HG03469 (cell line): ENCODE measurements at regions not wholly inside any gene's neighbourhood (a gene's known extent, or its start where the extent isn't known, plus 50 kb on each side); places are given as distances from the start of the nearest gene placed in this dataset.

Experiments
- ATAC-seq: cut with Tn5 transposase; IDR thresholded peaks from one replicate; pipeline ENCODE4 v1.9.1; 2021; ENCODE audit warnings: mild to moderate bottlenecking, moderate library complexity, moderate number of reproducible peaks; ENCODE audit not compliant: unreplicated experiment

DNA sequence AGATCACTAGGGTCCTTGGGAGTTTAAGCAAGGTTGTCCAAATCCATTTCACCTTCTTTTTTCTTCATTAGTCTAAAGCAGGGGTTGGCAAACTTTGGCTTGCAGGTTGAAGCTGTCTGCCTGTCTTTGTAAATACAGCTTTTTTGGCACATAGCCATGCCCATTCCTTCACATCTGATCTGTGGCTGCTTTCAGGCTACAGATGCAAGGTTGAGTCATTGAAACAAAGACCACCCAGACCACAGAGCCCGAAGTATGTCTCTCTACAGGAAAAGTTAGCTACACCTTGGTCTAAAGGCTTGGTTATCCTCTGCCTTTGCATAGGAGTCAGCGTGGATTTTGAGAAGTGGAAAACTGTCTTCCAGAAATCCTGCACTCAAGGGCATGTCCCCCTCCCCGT lies 238.1 kb upstream of the STS start:
- no peak for ATAC-seq

DNA sequence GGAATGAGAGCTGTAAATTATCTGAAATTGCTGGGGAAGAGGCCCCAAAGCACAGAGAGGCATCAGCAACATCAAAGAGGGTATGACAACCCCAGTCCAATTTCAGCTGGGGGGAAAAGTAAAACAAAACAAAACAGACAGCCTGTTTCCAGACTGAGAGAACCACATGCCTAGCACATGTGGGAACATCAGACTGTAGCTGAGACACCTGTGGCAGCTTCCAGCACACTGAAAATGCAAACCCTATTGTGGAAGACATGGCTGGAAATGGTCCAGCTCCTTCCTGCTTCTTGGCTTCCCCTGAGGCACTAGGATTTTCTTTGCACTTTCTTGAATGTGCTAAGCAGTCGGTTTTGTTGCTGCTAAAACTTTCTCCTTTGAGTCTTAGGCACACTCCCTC lies 240.9 kb upstream of the STS start:
- no peak for ATAC-seq

DNA sequence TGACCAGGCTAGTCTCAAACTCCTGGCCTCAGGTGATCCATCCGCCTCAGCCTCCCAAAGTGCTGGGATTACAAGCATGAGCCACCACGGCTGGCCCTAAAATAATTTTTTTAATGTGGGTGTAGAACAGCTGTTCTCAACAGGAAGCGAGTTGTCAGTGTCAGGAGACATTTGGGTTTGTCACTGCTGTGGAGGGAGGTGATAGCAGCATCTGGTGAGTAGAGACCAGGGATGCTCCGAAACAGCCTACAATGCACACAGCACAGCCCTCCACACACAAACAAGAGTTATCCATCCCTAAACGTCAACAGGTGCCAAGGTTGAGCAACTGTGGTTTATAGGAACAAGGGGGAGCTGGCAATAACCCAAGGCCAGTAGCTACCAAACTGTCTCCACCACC lies 243.4 kb upstream of the STS start:
- ATAC-seq = no peak

DNA sequence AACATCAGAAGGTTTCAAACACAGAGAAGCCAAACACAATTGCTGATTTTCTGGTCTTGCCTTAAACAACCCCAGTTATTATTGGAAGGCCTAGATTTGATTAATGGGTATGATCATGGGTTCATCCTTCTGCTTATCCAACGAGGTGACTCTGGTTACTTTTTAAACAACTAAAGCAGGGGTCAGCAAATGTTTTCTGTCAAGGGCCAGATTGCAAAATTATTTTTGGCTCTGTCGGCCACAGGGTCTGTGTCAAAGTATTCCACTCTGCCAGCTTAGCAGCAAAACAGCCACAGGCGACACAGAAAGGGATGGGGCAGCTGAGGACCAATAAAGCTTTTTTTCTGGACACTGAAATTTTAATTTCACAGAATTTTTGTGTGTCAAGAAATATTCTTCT lies 249.1 kb upstream of the STS start:
- no peak for ATAC-seq

DNA sequence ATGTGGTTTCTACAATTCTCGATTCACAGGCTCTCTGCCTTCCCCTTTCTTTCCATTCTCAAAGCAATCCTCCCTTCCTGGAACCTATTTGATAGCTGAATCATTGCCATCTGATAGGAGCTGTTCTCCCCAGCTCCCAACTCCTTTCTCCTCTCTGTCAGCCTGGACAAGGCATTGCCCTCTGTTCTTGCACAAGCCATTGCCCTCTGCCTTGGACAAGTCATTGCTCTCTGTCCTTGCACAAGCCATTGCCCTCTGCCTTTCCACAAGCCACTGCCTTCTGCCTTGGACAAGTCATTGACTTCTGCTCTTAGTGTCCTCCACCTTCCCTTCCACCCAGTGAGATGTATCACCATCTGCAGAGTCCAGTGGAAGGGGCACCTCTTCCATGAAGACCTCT lies 256.1 kb upstream of the STS start:
- ATAC-seq = no peak

DNA sequence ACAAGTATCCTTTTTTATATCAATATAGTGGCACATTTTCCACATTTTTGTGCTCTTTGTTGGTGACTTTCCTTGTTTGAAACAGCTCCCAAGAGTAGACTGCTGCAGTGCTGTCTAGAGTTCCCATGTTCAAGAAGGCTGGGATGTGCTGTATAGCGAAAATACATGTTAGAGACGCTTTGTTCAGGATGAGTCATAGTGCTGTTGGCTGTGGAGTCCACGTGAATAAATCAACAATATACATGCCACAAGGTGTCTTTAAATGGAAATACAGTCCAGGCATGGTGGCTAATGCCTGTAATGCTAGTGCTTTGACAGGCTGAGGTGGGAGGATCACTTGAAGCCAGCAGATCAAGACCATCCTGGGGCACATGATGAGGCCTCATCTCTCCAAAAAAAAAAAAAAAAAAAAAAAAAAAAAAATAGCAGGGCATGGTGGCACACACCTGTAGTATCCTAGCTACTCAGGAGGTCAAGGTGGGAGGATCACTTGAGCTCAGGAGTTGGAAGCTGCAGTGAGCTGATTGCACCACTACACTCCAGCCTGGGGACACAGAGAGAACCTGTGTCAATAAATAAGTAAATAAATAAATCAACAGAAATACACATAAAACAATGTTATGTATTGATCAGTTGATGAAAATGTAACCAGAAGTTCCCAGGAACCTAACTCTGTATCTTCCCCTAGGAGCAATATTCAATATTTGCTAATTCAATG lies 256.8 kb upstream of the STS start:
- ATAC-seq = no peak

DNA sequence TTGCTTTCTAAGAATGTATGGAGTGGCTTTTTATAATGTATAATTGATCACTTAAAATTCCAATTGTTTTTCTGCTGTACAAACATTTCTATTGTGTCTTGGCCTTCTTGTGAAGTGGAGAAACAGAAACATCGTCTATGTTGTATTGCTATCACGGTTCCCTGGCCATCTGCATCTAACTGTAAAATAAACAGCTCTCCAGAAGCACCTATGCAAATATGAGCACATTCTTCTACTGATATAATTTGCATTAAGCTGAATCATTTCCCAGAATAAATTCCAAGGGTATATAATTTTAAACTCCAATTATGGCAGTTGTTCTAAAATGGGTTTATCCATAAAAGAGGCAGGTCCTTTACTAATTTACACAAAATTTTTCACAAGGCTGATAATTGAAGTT lies 261.6 kb upstream of the STS start:
- ATAC-seq = no peak

DNA sequence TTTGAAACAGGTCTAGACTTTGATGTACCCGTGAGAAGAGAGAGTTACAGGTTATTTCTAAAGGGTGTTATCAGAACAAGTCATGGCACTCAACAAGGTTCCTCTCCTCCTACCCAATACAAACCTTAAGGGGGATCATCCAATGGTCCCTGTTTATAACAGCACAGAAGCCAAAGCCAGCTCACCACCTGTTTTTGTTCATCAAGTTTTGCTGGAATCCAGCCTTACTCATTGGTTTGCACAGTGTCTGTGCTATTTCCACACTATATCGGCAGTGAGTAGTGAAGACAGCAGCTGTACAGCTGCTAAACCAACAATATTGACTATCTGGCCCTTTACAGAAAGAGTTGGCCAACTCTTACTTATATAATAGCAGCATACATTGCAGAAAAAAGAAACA lies 262.1 kb upstream of the STS start:
- ATAC-seq = no peak

DNA sequence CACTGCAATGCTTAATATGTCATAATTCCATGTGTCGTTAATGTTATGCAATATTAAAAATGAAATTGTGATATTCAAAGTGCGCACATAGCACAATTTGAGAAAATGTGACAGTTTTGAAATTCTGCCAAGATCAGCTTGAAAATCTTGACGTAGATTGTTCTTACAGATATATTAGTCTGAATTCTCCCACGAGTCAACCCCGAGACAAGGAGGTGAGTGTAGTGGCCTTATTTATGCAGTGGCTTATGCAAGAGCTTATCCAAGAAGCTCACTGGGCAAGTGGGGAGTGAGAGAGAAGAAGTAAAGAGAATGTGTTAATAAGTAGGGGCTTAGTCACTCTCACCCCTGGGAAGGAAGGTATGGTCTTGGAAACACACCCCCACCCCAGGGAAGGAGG lies 286.1 kb upstream of the STS start:
- ATAC-seq = no peak

DNA sequence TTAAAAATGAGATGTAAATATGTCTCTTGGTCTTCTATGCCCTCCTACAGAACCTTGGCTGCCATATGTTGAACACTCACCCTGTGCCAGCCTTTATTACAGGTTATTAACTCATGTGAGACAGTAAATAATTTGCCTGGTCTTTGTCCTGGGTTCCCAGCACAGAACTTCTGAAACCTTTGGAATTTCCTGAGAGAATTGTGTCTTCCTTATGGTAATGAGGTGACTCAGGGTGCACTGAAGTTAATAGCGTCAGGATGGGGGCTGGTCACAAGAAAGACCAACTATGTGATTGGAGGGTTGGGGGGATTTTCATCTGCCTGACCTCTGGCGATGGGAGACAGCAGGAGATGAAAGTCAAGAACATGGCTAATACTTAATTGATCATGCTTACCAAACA lies 289.8 kb upstream of the STS start:
- ATAC-seq = no peak

DNA sequence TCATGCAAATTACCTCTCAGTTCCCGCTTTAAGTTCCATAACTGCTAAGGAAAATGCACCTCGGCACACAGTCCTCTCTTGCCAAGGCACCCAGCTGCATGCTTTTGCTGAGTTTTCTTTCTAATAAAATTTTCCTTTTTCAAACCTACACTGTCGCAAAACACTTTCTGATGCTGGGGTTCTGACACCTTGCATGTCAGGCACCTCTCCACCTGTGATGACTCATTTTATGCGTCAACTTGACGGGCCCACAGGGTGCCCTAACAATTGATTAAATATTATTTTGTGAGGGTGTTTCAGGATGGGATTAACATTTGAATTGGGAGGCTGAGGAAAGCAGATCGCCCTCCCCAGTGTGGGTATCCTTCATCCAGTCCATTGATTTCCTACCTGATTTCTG lies 291.0 kb upstream of the STS start:
- no peak for ATAC-seq

DNA sequence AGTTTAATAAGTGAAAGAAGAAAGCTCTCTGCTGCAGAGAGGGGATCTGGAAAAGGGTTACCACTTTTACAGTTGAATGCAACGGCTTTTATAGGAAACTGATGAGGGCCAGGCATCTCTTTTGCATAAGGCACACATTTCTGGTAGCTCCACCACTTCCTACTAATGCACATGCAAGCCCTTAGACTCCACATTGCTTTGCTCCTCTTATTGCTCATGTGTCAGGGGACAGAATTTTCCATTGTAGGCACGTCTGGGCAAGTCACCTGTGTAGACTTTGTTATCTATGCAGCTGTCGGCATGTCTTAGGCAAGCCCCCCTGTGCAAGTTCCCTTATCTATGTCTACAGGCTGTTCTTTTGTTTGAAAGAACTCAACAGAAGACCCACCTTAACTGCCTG lies 294.6 kb upstream of the STS start:
- ATAC-seq = peak; percentile 54

DNA sequence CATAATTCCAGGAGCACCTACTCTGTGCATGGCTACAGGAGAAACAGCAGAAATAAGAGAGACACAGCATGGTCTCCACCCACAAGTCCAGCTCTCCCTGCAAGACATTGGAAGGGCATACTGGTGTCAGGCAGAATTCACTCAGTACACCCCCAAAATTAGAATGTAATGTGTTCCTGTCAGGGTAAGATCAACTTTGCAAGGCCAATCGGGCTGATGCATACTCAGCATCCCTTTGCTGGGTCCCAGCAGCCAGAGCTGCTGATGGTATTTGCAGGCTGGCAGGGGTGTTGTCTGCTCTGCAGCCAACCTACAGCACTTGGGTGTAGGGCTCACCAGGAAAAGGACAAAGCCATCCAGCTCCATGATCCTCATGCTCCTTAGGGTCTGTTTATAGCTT lies 295.4 kb upstream of the STS start:
- ATAC-seq = no peak

DNA sequence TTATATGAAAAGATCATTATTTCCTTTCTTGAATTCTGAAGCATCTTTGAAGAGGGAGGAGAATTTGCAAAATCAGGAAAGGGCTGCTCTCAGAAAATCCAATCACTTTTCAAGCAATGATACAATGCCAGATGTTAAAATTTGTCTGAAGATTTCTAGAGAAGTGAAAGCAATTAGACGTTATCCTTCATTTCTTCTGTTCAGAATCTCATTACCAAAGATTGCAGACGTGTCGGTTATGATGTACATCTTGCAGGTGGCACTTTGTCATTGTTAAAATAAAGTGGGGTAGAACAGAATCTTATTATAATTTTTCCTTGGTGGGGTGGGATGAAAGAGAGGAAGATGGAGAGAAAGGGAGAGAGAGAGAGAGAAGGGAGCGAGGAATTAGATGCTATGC lies 296.4 kb upstream of the STS start:
- ATAC-seq = no peak

DNA sequence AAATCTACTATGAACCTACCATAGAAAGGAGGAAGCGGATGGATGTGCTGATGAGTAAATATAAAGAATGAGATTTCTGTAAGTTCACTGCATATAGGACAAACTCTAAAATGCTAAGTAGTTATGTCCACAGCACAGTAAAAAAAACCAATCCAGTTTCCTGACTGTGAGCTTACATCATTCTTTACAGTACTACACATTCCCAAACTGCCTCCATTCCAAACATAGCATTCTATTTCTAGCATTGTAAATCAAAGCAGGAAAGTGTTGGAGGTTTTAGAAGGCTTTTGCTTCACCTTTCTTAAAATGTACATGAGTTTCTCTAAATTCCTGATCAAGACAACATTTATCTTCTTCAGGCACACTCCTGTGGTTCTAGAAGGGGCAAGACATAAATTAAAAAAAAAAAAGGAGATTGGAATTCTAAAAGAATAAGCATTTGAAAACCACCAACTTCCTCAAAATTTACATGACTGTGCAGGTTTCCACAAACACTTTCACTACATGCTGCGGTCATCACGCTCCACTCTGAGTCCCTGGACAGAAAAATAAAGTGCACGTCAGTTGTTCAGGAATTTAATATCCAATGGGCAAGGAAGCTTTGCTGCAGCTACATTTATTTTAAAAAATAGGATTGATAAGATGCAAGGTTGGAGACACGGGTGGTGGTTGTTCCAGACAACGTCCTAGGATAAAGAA lies 297.6 kb upstream of the STS start:
- no peak for ATAC-seq

DNA sequence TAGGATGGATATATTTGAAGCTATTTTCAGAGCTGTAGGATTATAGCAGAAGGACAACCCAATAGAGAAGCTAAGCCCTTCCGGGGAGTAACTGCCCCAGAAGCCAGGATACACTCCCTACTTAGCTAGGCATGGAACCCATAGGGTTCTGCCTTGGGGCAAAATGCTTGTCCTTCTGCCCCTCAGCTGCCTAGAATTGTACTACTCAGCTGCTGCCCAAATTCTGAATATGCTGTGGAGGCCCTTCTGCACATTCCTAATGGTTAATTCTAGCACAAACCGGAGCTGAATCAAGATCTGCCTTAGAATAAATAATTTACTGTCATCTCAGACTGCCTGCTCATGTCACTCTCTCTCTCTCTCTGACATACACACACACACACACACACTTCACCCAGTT lies 297.7 kb upstream of the VCX3A start:
- ATAC-seq = no peak

DNA sequence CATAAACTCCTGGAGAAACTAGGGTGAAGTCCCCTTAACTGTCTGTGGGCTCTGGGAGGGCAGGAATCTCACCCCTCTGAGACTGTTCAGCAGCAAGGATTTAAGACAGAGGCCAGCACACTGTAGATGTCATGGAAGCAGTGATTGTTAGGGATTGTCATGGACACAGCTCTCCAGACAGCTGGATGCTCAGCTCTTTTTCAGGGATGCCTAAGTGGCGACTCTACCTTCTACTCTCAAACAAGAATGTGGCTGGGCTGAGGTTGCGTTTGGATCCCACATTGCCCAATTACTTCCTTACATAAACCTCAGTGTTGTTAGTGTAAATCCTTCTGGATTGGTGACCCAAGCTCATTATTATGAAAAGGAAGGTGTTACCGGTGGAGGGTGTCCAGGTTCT lies 291.9 kb upstream of the VCX3A start:
- no peak for ATAC-seq

DNA sequence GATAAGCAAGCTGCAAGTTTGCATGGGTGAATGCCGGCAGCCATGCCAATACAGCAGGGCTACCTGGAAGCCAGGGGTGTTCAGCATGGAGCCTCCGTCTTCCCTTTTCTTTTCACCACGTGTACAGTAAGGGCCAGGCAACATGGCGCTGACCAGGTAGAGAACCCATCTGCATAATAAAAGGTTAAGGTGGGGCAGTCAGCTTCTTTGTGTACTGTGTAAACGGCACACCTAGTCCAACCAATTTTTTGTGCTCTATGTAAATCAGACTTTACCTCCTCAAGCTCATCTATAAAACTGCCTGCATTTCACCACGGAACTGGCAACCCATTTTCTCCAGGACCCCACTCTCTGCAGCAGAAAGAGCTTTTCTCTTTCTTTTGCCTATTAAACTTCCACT lies 286.8 kb upstream of the VCX3A start:
- no peak for ATAC-seq

DNA sequence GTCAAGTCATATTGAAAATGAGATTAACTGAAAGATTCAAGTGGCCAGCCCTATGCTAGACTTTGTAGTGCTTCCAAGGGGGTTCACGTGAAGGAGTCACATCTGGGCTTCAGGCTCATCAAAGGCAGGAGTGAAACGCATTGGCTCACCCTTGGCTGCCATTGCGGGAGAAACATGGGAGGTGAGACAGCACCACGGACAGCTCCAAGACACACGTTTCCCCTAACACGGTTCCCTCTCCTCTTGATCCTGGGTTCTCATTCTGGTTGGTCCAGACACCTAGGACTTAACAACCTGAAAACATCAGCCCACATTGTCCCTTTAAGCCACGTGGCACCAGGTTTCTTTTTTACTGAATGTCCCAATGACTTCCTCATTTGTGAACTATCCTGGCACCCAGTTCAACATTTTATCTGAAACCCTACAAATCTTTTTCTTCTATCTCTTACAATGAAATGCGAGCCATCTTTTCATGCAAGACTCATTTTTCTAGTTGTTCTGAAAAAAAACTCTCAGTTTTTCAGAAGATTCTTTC lies 279.0 kb upstream of the VCX3A start:
- no peak for ATAC-seq

DNA sequence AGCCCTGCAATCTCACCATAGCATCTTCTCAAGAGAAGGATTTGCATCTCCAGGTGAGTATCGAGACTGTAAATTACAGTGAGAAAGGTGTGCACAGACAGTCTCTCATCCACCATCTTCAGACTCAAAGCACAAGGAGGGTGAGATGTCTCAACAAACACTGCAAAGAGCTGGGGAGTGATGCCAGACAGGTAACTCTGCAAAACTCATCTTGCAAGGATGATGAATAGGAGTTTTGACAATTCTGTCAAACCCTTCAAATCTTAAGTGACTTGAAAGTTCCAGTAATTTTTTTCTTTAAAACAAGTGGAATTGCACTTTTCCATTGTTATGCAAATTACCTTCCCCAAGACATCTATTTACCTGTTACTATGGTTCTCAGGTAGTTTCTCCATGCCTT lies 277.2 kb upstream of the VCX3A start:
- no peak for ATAC-seq

DNA sequence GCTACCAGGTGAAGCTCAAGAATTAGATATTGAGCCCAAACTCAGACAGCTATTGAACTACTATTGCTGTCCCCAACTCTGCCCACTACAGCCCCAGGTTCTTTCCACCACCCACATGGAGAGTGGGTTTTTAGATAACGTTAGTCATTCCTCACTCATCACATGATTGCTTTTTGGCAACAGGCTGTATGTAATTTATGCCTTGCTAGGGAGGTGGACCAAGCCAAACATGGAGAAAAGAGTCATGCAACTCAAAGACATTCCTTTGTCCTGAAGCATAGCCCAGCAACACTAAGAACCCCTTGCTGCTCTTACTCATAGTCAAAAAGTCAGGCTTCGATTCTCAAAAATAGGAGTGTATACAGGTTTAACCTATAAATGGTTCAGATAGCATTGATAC lies 275.9 kb upstream of the VCX3A start:
- no peak for ATAC-seq

DNA sequence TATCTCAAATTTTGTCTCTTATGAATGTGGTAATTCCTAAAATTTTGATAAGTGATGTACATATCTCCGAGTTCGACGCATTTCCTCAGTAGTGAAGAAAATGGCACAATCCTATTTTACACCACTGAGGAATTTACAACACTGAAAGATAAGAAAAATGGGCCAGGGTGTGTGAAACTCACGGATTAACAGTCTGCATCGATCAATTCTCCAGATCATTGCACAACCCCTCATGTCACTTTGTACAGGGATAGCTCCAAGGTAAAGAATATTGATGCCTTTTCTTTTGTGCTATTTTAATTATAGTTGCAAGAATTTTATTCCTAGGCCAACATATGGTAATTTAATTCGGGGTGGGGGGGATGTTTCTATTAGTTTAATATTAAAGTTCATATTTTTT lies 268.7 kb upstream of the VCX3A start:
- no peak for ATAC-seq

DNA sequence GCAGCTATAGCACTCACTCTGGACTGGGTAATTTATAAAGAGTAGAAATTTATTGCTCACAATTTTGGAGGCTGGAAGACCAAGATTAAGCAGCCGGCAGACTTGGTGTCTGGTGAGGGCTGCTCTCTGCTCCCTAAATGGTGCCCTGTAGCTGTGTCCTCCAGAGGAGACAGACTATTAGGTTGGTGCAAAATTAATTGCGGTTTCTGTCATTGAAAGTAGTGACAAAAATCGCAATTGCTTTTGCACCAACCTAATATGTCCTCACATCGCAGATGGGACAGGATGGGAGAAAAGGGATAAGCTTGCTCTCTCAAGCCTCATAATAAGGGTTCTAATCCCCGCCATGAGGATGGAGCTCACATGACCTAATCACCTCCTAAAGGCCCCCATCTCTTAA lies 258.1 kb upstream of the VCX3A start:
- ATAC-seq = no peak
